C4-2B (cell line): ENCODE measurements at regions not wholly inside any gene's neighbourhood (a gene's known extent, or its start where the extent isn't known, plus 50 kb on each side); places are given as distances from the start of the nearest gene placed in this dataset.
"Not testable (repeated sequence)": the region's sequence is repeated elsewhere in the genome, so short reads cannot be mapped to it uniquely, and the experiment has no call there.

Experiments used
- CTCF ChIP-seq: fragments of 450-650 bp; conservative IDR thresholded peaks from 2 replicates; pipeline ENCODE4 v1.5.1; 2017; ENCODE audit warnings: mild to moderate bottlenecking
- ZFX ChIP-seq: fragments of 450-650 bp; IDR thresholded peaks from 2 replicates; pipeline ENCODE4 v1.6.1; 2017

GRCh38 chr6:57792720-57793397 is 475.4 kb downstream of the PRIM2 start:
- not testable (repeated sequence) for TF ChIP-seq CTCF, ZFX
